Panc1 (cell line): ENCODE measurements at regions not wholly inside any gene's neighbourhood (a gene's known extent, or its start where the extent isn't known, plus 50 kb on each side); places are given as distances from the start of the nearest gene placed in this dataset.

Source experiments
- ATAC-seq: fragments of 200-7000 bp; cut with Tn5 transposase; 2 replicates; pipeline ENCODE4 v1.9.1; 2020; ENCODE audit warnings: mild to moderate bottlenecking, moderate library complexity
- BruUV-seq: library from RNA; stranded (reverse); fragments of 400-500 nt; replicated peaks from 2 replicates; lab custom pipeline; 2021; lab: Mats Ljungman, UMichigan
- CTCF ChIA-PET: fragments of 300-600 bp; sonication (Branson Sonifier 250); formaldehyde crosslinking; loops from one replicate; lab custom pipeline; 2022; ENCODE audit warnings: antibody characterized with exemption; lab: Charles Lee
- POLR2A ChIA-PET: fragments of 300-600 bp; sonication (Branson Sonifier 250); formaldehyde crosslinking; loops from one replicate; lab custom pipeline; 2022; ENCODE audit warnings: antibody characterized with exemption; lab: Charles Lee
- DNase-seq: peaks from one replicate; pipeline ENCODE4 v3.0.0-alpha.2; 2010; ENCODE audit warnings: low read depth, low spot score
- H3K27ac ChIP-seq: 2 replicates; pipeline ENCODE4 v1.5.1; 2011; ENCODE audit warnings: mild to moderate bottlenecking, low read length, inconsistent platforms
- H3K27me3 ChIP-seq: fragments of 200-500 bp; sonication (Bioruptor generic); 2 replicates; pipeline ENCODE4 v1.6.0; 2014; ENCODE audit warnings: low read length, inconsistent platforms; ENCODE audit not compliant: control insufficient read depth, insufficient read depth
- H3K36me3 ChIP-seq: fragments of 200-500 bp; sonication (Bioruptor generic); 2 replicates; pipeline ENCODE4 v1.5.1; 2014; ENCODE audit warnings: inconsistent platforms, mild to moderate bottlenecking, low read length, moderate library complexity; ENCODE audit not compliant: control insufficient read depth, insufficient read depth
- H3K4me1 ChIP-seq: 2 replicates; pipeline ENCODE4 v1.5.1; 2011; ENCODE audit warnings: inconsistent platforms, mild to moderate bottlenecking, low read length, moderate library complexity; ENCODE audit not compliant: control insufficient read depth, insufficient read depth
- H3K4me3 ChIP-seq, 2 experiments: 2 replicates each; pipeline ENCODE4 v1.5.1; 2011 to 2012; ENCODE audit warnings: low read depth in 2 of 2, low read length in 2 of 2, mild to moderate bottlenecking in 2 of 2, inconsistent platforms in 1 of 2, moderate library complexity in 1 of 2
- H3K9me3 ChIP-seq: fragments of 200-500 bp; sonication (Bioruptor generic); 2 replicates; pipeline ENCODE4 v1.5.1; 2014; ENCODE audit warnings: low read depth, mild to moderate bottlenecking, inconsistent platforms, low read length, moderate library complexity; ENCODE audit not compliant: control insufficient read depth, insufficient read depth
- POLR2AphosphoS5 ChIP-seq: IDR thresholded peaks from 2 replicates; pipeline ENCODE4 v1.6.1; 2012; ENCODE audit warnings: mild to moderate bottlenecking, low read depth, low read length, moderate library complexity
- SIN3A ChIP-seq: IDR thresholded peaks from 2 replicates; pipeline ENCODE4 v1.6.1; 2012; ENCODE audit warnings: low read depth, mild to moderate bottlenecking, low read length, moderate library complexity, borderline replicate concordance; ENCODE audit not compliant: insufficient read depth
- TCF7L2 ChIP-seq: IDR thresholded peaks from 2 replicates; pipeline ENCODE4 v1.6.1; 2011; ENCODE audit warnings: mild to moderate bottlenecking, low read depth, low read length, inconsistent platforms
- in situ Hi-C: cut with HindIII; loops from 2 replicates; pipeline ENCODE4 v1.10.0; 2016; ENCODE audit warnings: low sequenced_read_pairs, low pct_unique_long_range_greater_than_20kb
- intact Hi-C: fragments of 100-400 bp; cut with micrococcal nuclease; formaldehyde crosslinking; loops from one replicate; pipeline ENCODE4 v1.10.0; 2022; ENCODE audit not compliant: unreplicated experiment
- TF ChIP-seq, protein P1 (sequence below), 2 experiments: IDR thresholded peaks; 2 replicates each; pipeline ENCODE4 v1.6.1; 2011 to 2012; ENCODE audit warnings: low read depth in 2 of 2, control low read depth in 1 of 2, low read length in 1 of 2, mild to moderate bottlenecking in 1 of 2, moderate library complexity in 1 of 2; ENCODE audit not compliant: insufficient read depth in 1 of 2
- TF ChIP-seq, protein P2 (sequence below): fragments of 450-650 bp; IDR thresholded peaks from 2 replicates; pipeline ENCODE4 v1.5.1; 2017; ENCODE audit warnings: mild to moderate bottlenecking

DNA sequence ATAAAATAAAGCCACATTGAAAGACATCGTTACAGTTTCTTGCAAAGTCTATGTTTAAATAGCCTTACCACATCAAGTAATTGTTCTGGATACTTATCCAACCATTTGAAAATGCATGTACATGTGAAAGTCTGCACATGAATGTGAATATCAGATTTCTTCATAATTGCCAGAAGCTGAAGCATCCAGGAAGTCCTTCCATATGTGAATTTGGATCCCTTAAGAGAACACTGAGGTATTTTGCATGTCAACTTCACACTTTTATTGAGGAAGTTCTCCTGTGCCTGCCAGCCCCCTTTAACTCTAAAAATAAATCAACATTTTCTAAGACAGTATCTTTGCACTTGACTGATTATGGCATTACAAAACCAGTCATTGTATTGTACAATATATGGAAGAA lies 1103.5 kb upstream of the ADGRL3 start:
- intact Hi-C loops: no loop called here
- DNase-seq: no peak
- POLR2A ChIA-PET: no interaction called here
- Histone ChIP-seq H3K36me3 (no peaks in the 10 kb centered on the region), H3K4me3 (no peak overlapping the region), H3K9me3 (no peaks in the 10 kb centered on the region), H3K27ac (no peak overlapping the region), H3K27me3 (no peaks in the 10 kb centered on the region), H3K4me1 (no peaks in the 10 kb centered on the region)
- TF ChIP-seq, protein P1, sequence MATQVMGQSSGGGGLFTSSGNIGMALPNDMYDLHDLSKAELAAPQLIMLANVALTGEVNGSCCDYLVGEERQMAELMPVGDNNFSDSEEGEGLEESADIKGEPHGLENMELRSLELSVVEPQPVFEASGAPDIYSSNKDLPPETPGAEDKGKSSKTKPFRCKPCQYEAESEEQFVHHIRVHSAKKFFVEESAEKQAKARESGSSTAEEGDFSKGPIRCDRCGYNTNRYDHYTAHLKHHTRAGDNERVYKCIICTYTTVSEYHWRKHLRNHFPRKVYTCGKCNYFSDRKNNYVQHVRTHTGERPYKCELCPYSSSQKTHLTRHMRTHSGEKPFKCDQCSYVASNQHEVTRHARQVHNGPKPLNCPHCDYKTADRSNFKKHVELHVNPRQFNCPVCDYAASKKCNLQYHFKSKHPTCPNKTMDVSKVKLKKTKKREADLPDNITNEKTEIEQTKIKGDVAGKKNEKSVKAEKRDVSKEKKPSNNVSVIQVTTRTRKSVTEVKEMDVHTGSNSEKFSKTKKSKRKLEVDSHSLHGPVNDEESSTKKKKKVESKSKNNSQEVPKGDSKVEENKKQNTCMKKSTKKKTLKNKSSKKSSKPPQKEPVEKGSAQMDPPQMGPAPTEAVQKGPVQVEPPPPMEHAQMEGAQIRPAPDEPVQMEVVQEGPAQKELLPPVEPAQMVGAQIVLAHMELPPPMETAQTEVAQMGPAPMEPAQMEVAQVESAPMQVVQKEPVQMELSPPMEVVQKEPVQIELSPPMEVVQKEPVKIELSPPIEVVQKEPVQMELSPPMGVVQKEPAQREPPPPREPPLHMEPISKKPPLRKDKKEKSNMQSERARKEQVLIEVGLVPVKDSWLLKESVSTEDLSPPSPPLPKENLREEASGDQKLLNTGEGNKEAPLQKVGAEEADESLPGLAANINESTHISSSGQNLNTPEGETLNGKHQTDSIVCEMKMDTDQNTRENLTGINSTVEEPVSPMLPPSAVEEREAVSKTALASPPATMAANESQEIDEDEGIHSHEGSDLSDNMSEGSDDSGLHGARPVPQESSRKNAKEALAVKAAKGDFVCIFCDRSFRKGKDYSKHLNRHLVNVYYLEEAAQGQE (IDR thresholded peaks at IDR 0.05; ENCODE audit: insufficient read depth in 1 of 2, low read depth in 2 of 2, low read length in 1 of 2): no peak
- TF ChIP-seq TCF7L2 (no peak), SIN3A (no peak), POLR2AphosphoS5 (no peak)
- TF ChIP-seq, protein P2, sequence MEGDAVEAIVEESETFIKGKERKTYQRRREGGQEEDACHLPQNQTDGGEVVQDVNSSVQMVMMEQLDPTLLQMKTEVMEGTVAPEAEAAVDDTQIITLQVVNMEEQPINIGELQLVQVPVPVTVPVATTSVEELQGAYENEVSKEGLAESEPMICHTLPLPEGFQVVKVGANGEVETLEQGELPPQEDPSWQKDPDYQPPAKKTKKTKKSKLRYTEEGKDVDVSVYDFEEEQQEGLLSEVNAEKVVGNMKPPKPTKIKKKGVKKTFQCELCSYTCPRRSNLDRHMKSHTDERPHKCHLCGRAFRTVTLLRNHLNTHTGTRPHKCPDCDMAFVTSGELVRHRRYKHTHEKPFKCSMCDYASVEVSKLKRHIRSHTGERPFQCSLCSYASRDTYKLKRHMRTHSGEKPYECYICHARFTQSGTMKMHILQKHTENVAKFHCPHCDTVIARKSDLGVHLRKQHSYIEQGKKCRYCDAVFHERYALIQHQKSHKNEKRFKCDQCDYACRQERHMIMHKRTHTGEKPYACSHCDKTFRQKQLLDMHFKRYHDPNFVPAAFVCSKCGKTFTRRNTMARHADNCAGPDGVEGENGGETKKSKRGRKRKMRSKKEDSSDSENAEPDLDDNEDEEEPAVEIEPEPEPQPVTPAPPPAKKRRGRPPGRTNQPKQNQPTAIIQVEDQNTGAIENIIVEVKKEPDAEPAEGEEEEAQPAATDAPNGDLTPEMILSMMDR: no peak
- in situ Hi-C loops: no loop called here
- no TSS peak for BruUV-seq
- CTCF ChIA-PET: no interaction called here
- no peak for ATAC-seq

DNA sequence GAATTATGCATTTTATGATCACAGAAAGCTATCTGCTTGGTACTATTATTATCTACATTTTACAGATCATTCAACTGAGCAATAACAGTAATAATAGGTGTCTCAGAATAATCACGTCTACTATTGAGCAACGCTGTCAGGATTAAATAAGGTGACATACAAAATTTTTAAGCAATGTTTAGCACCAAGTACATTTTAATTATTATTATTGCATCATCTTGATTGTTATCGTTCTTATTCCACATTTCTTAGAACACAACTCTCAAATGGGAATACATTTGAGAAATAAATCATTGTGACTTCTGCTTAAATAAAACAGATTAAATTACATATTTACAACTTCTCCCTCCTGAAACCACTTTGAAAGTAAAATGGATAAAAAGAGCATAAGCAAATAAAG lies 1083.5 kb upstream of the ADGRL3 start:
- in situ Hi-C loops: no loop called here
- ChIA-PET POLR2A (no interaction called here), CTCF (no interaction called here)
- Histone ChIP-seq H3K9me3 (no peaks in the 10 kb centered on the region), H3K36me3 (no peaks in the 10 kb centered on the region), H3K4me3 (no peak overlapping the region), H3K4me1 (no peaks in the 10 kb centered on the region), H3K27me3 (no peaks in the 10 kb centered on the region), H3K27ac (no peak overlapping the region)
- ATAC-seq (no peak), DNase-seq (no peak)
- TF ChIP-seq TCF7L2 (no peak), POLR2AphosphoS5 (no peak), SIN3A (no peak)
- TF ChIP-seq, protein P2: no peak
- TF ChIP-seq, protein P1 (IDR thresholded peaks at IDR 0.05; ENCODE audit: insufficient read depth in 1 of 2, low read depth in 2 of 2, low read length in 1 of 2): no peak
- BruUV-seq: no TSS peak
- intact Hi-C loops: no loop called here
